Right forelimb (tissue), 1 donor: ENCODE measurements at regions not wholly inside any gene's neighbourhood (a gene's known extent, or its start where the extent isn't known, plus 50 kb on each side); places are given as distances from the start of the nearest gene placed in this dataset.

ENCODE experiments used
- DNase-seq: peaks from one replicate; pipeline ENCODE4 v3.0.0-alpha.2; 2018

GRCh38 chr9:16930578-16930977 is 60.1 kb upstream of the BNC2 start:
- DNase-seq: no peak

- DNase-seq: no peak
Measured at GRCh38 chr9:16928179-16928945, 57.9 kb upstream of the BNC2 start.

- no peak for DNase-seq
Measured at GRCh38 chr9:16925426-16925825, 55.0 kb upstream of the BNC2 start.

- DNase-seq: no peak
Measured at GRCh38 chr9:16924311-16924915, 53.9 kb upstream of the BNC2 start.

- no peak for DNase-seq
Measured at GRCh38 chr9:16921855-16922254, 51.4 kb upstream of the BNC2 start.
